SK-N-SH treated with all-trans-retinoic acid at 6 μM for 48 hours (cell line): ENCODE measurements at regions not wholly inside any gene's neighbourhood (a gene's known extent, or its start where the extent isn't known, plus 50 kb on each side); places are given as distances from the start of the nearest gene placed in this dataset.

Experiments used
- BACH2 ChIP-seq: fragments of 250-450 bp; sonication (Bioruptor Pico); IDR thresholded peaks from 2 replicates; pipeline ENCODE4 v1.9.0; 2021; ENCODE audit warnings: mild to moderate bottlenecking, borderline replicate concordance
- CSRNP3 ChIP-seq: fragments of 250-450 bp; sonication (Bioruptor Pico); IDR thresholded peaks from 2 replicates; pipeline ENCODE4 v1.5.1; 2021; ENCODE audit warnings: mild to moderate bottlenecking, moderate library complexity
- ESRRG ChIP-seq: fragments of 250-450 bp; sonication (Bioruptor Pico); IDR thresholded peaks from 2 replicates; pipeline ENCODE4 v1.6.1; 2021; ENCODE audit warnings: mild to moderate bottlenecking
- GLIS3 ChIP-seq: fragments of 250-450 bp; sonication (Bioruptor Pico); IDR thresholded peaks from 2 replicates; pipeline ENCODE4 v1.5.0; 2020; ENCODE audit warnings: mild to moderate bottlenecking, moderate library complexity
- ISL1 ChIP-seq: fragments of 250-450 bp; sonication (Bioruptor Pico); IDR thresholded peaks from 2 replicates; pipeline ENCODE4 v2.1.2; 2022; ENCODE audit warnings: mild to moderate bottlenecking, moderate library complexity
- OSR1 ChIP-seq: fragments of 250-450 bp; sonication (Bioruptor Pico); IDR thresholded peaks from 2 replicates; pipeline ENCODE4 v1.8.0; 2022; ENCODE audit warnings: moderate library complexity, mild to moderate bottlenecking, inconsistent platforms
- PATZ1 ChIP-seq: fragments of 250-450 bp; sonication (Bioruptor Pico); IDR thresholded peaks from 2 replicates; pipeline ENCODE4 v1.8.0; 2020; ENCODE audit warnings: mild to moderate bottlenecking, moderate library complexity, borderline replicate concordance
- RARB ChIP-seq: fragments of 250-450 bp; sonication (Bioruptor Pico); IDR thresholded peaks from 2 replicates; pipeline ENCODE4 v1.8.0; 2021; ENCODE audit warnings: mild to moderate bottlenecking, moderate library complexity
- TCF4 ChIP-seq: fragments of 250-450 bp; sonication (Bioruptor Pico); IDR thresholded peaks from 2 replicates; pipeline ENCODE4 v1.8.0; 2021; ENCODE audit warnings: mild to moderate bottlenecking, moderate library complexity, borderline replicate concordance
- ZFP3 ChIP-seq: fragments of 250-450 bp; sonication (Bioruptor Pico); IDR thresholded peaks from 2 replicates; pipeline ENCODE4 v1.5.0; 2020; ENCODE audit warnings: mild to moderate bottlenecking, moderate library complexity
- ZNF565 ChIP-seq: fragments of 450-650 bp; formaldehyde crosslinking; conservative IDR thresholded peaks from 2 replicates; pipeline ENCODE4 v1.5.0; 2020; ENCODE audit warnings: low read depth, mild to moderate bottlenecking, moderate library complexity
- ZNF70 ChIP-seq: fragments of 450-650 bp; formaldehyde crosslinking; IDR thresholded peaks from 2 replicates; pipeline ENCODE4 v1.5.0; 2020; ENCODE audit warnings: mild to moderate bottlenecking, moderate library complexity
- ZNF8 ChIP-seq: fragments of 450-650 bp; formaldehyde crosslinking; IDR thresholded peaks from 2 replicates; pipeline ENCODE4 v1.5.0; 2020; ENCODE audit warnings: mild to moderate bottlenecking, moderate library complexity

- TF ChIP-seq RARB: no peak
- no peak for TF ChIP-seq ZNF70 (CRISPR knock-in tag)
- no peak for TF ChIP-seq TCF4
- no peak for TF ChIP-seq PATZ1 (CRISPR knock-in tag)
- TF ChIP-seq ZNF565 (CRISPR knock-in tag): no peak
- TF ChIP-seq ISL1: no peak
- TF ChIP-seq GLIS3: no peak
- no peak for TF ChIP-seq ESRRG (CRISPR knock-in tag)
- TF ChIP-seq ZFP3 (CRISPR knock-in tag): no peak
- no peak for TF ChIP-seq BACH2 (CRISPR knock-in tag)
- no peak for TF ChIP-seq CSRNP3
- TF ChIP-seq OSR1 (CRISPR knock-in tag): no peak
- no peak for TF ChIP-seq ZNF8 (CRISPR knock-in tag)
These were observed 462.7 kb downstream of the PLOD2 start for GRCh38 chr3:145698250-145698649.
